Breast epithelium (tissue), 3 donors: ENCODE measurements at regions not wholly inside any gene's neighbourhood (a gene's known extent, or its start where the extent isn't known, plus 50 kb on each side); places are given as distances from the start of the nearest gene placed in this dataset.

Source experiments
- CTCF ChIP-seq, 3 donors: fragments of 450-650 bp; IDR thresholded peaks; one replicate each; pipeline ENCODE4 v1.5.1; 2016 to 2017; ENCODE audit warnings: antibody characterized with exemption in 3 of 3, mild to moderate bottlenecking in 3 of 3, moderate library complexity in 3 of 3
- POLR2A ChIP-seq: fragments of 450-650 bp; IDR thresholded peaks from one replicate; pipeline ENCODE4 v1.6.1; 2016; ENCODE audit warnings: antibody characterized with exemption, mild to moderate bottlenecking, moderate library complexity
- POLR2AphosphoS5 ChIP-seq, 3 donors: sonication (generic); formaldehyde crosslinking; IDR thresholded peaks; one replicate each; pipeline ENCODE4 v1.6.1; 2017; ENCODE audit warnings: antibody characterized with exemption in 3 of 3

GRCh38 chr20:40582531-40582930 is 106.5 kb downstream of the MAFB start:
- no peak for TF ChIP-seq CTCF (IDR thresholded peaks at IDR 0.05)
- no peak for TF ChIP-seq POLR2AphosphoS5 (IDR thresholded peaks at IDR 0.05)
- no peak for TF ChIP-seq POLR2A
